Endodermal cell (in vitro differentiated cells): ENCODE measurements at regions not wholly inside any gene's neighbourhood (a gene's known extent, or its start where the extent isn't known, plus 50 kb on each side); places are given as distances from the start of the nearest gene placed in this dataset.

Experiments
- DNase-seq: peaks from one replicate; pipeline ENCODE4 v3.0.0-alpha.2; 2017
- H3K27ac ChIP-seq: 2 replicates; pipeline ENCODE4 v1.5.1; 2013; ENCODE audit warnings: mild to moderate bottlenecking, low read depth, low read length, moderate library complexity
- H3K27me3 ChIP-seq: 2 replicates; pipeline ENCODE4 v1.6.1; 2013; ENCODE audit warnings: mild to moderate bottlenecking, low read length, moderate library complexity; ENCODE audit not compliant: insufficient read depth, control insufficient read depth, poor library complexity, severe bottlenecking
- H3K36me3 ChIP-seq: 2 replicates; pipeline ENCODE4 v1.7.0; 2013; ENCODE audit warnings: mild to moderate bottlenecking, low read length, moderate library complexity; ENCODE audit not compliant: control insufficient read depth, insufficient read depth
- H3K4me1 ChIP-seq: one replicate; pipeline ENCODE4 v1.7.0; 2013; ENCODE audit warnings: low read length; ENCODE audit not compliant: control insufficient read depth, insufficient read depth
- H3K4me3 ChIP-seq: 2 replicates; pipeline ENCODE4 v1.5.1; 2013; ENCODE audit warnings: mild to moderate bottlenecking, low read length, moderate library complexity
- H3K9ac ChIP-seq: 2 replicates; pipeline ENCODE4 v1.6.1; 2013; ENCODE audit warnings: mild to moderate bottlenecking, low read length, moderate library complexity; ENCODE audit not compliant: poor library complexity, severe bottlenecking; ENCODE audit errors: extremely low read depth
- H3K9me3 ChIP-seq: 2 replicates; pipeline ENCODE4 v1.6.1; 2013; ENCODE audit warnings: mild to moderate bottlenecking, low read length, moderate library complexity; ENCODE audit not compliant: control insufficient read depth
- H3K27ac Mint-ChIP-seq: 2 replicates; pipeline ENCODE4 v1.8.0; 2020; ENCODE audit warnings: mixed read lengths
- H3K27me3 Mint-ChIP-seq: 2 replicates; pipeline ENCODE4 v1.8.0; 2021; ENCODE audit warnings: mild to moderate bottlenecking, mixed read lengths; ENCODE audit not compliant: insufficient read depth
- H3K36me3 Mint-ChIP-seq: 2 replicates; pipeline ENCODE4 v1.8.0; 2020; ENCODE audit warnings: low read depth, mixed read lengths
- H3K4me1 Mint-ChIP-seq: 2 replicates; pipeline ENCODE4 v1.8.0; 2020; ENCODE audit warnings: mixed read lengths
- H3K4me3 Mint-ChIP-seq: 2 replicates; pipeline ENCODE4 v1.8.0; 2020; ENCODE audit warnings: mild to moderate bottlenecking, moderate library complexity, mixed read lengths
- H3K9me3 Mint-ChIP-seq: 2 replicates; pipeline ENCODE4 v1.8.0; 2020; ENCODE audit warnings: mild to moderate bottlenecking, mixed read lengths
- WGBS, 2 experiments: methylation state at CpG; one replicate each; pipeline versions ENCODE4 v1.1.5 to v1.1.7; 2013; ENCODE audit warnings: missing lambda C conversion rate in 2 of 2, mixed read lengths in 1 of 2; ENCODE audit not compliant: insufficient coverage in 1 of 2, insufficient read length in 1 of 2; 5-methylcytosine and 5-hydroxymethylcytosine counted together
- TF ChIP-seq, protein P1 (sequence below): fragments of 200-600 bp; sonication (generic); conservative IDR thresholded peaks from 2 replicates; pipeline ENCODE4 v1.5.0; 2021; ENCODE audit warnings: antibody characterized with exemption, mild to moderate bottlenecking

- no peaks in the 10 kb centered on the region for H3K36me3 Mint-ChIP-seq
- H3K27me3 ChIP-seq, result no peaks in the 10 kb centered on the region
Observed at GRCh38 chr2:236512267-236512666, 57.4 kb upstream of the ACKR3 start.

GRCh38 chr2:236512902-236513435 lies 56.7 kb upstream of the ACKR3 start:
- H3K9me3 Mint-ChIP-seq, result no peaks in the 10 kb centered on the region
- TF ChIP-seq, protein P1, sequence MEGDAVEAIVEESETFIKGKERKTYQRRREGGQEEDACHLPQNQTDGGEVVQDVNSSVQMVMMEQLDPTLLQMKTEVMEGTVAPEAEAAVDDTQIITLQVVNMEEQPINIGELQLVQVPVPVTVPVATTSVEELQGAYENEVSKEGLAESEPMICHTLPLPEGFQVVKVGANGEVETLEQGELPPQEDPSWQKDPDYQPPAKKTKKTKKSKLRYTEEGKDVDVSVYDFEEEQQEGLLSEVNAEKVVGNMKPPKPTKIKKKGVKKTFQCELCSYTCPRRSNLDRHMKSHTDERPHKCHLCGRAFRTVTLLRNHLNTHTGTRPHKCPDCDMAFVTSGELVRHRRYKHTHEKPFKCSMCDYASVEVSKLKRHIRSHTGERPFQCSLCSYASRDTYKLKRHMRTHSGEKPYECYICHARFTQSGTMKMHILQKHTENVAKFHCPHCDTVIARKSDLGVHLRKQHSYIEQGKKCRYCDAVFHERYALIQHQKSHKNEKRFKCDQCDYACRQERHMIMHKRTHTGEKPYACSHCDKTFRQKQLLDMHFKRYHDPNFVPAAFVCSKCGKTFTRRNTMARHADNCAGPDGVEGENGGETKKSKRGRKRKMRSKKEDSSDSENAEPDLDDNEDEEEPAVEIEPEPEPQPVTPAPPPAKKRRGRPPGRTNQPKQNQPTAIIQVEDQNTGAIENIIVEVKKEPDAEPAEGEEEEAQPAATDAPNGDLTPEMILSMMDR, result peak; percentile 92
- Histone ChIP-seq H3K27me3 (no peaks in the 10 kb centered on the region), H3K4me1 (no peaks in the 10 kb centered on the region), H3K9ac (no peak overlapping the region), H3K27ac (no peak overlapping the region), H3K36me3 (no peaks in the 10 kb centered on the region), H3K4me3 (no peak overlapping the region), H3K9me3 (no peaks in the 10 kb centered on the region)
- no peaks in the 10 kb centered on the region for H3K36me3 Mint-ChIP-seq
- WGBS, 2 experiments, result 40 to 58% methylated on average over 4 to 7 of the region's 7 CpGs
- no peak overlapping the region for H3K27ac Mint-ChIP-seq
- H3K4me3 Mint-ChIP-seq, result no peak overlapping the region
- H3K27me3 Mint-ChIP-seq, result peaks cover 24% of the 10 kb centered on the region
- peak; percentile 89 for DNase-seq
- no peaks in the 10 kb centered on the region for H3K4me1 Mint-ChIP-seq

More at GRCh38 chr2:236512267-236512666, 57.4 kb upstream of the ACKR3 start:
- 96% methylated on average over 5 of the region's 5 CpGs for WGBS, 2 experiments
- TF ChIP-seq, protein P1, result no peak
- Mint-ChIP-seq H3K4me3 (no peak overlapping the region), H3K4me1 (no peaks in the 10 kb centered on the region), H3K27me3 (peaks cover 27% of the 10 kb centered on the region), H3K27ac (no peak overlapping the region), H3K9me3 (no peaks in the 10 kb centered on the region)
- no peak overlapping the region for H3K27ac ChIP-seq
- no peak overlapping the region for H3K4me3 ChIP-seq
- no peak overlapping the region for H3K9ac ChIP-seq
- no peak for DNase-seq
- H3K9me3 ChIP-seq, result no peaks in the 10 kb centered on the region
- no peaks in the 10 kb centered on the region for H3K4me1 ChIP-seq
- H3K36me3 ChIP-seq, result no peaks in the 10 kb centered on the region

- H3K9ac ChIP-seq, result no peak overlapping the region
- H3K4me1 ChIP-seq, result no peaks in the 10 kb centered on the region
- no peaks in the 10 kb centered on the region for H3K36me3 ChIP-seq
- H3K27me3 ChIP-seq, result no peaks in the 10 kb centered on the region
- H3K4me3 ChIP-seq, result no peak overlapping the region
- H3K27ac Mint-ChIP-seq, result no peak overlapping the region
- no peaks in the 10 kb centered on the region for H3K4me1 Mint-ChIP-seq
- no peaks in the 10 kb centered on the region for H3K9me3 ChIP-seq
- peaks cover 17% of the 10 kb centered on the region for H3K27me3 Mint-ChIP-seq
- no peaks in the 10 kb centered on the region for H3K36me3 Mint-ChIP-seq
- WGBS, 2 experiments, result 95 to 99% methylated on average over 8 of the region's 8 CpGs
- DNase-seq, result no peak
- TF ChIP-seq, protein P1, result no peak
- H3K9me3 Mint-ChIP-seq, result no peaks in the 10 kb centered on the region
- no peak overlapping the region for H3K4me3 Mint-ChIP-seq
- H3K27ac ChIP-seq, result no peak overlapping the region
Observed at GRCh38 chr2:236513956-236514355, 55.7 kb upstream of the ACKR3 start.
